Endodermal cell (in vitro differentiated cells): ENCODE measurements at regions not wholly inside any gene's neighbourhood (a gene's known extent, or its start where the extent isn't known, plus 50 kb on each side); places are given as distances from the start of the nearest gene placed in this dataset.

Experiments used
- DNase-seq: peaks from one replicate; pipeline ENCODE4 v3.0.0-alpha.2; 2017
- H3K27ac ChIP-seq: 2 replicates; pipeline ENCODE4 v1.5.1; 2013; ENCODE audit warnings: mild to moderate bottlenecking, low read depth, low read length, moderate library complexity
- H3K27me3 ChIP-seq: 2 replicates; pipeline ENCODE4 v1.6.1; 2013; ENCODE audit warnings: mild to moderate bottlenecking, low read length, moderate library complexity; ENCODE audit not compliant: insufficient read depth, control insufficient read depth, poor library complexity, severe bottlenecking
- H3K36me3 ChIP-seq: 2 replicates; pipeline ENCODE4 v1.7.0; 2013; ENCODE audit warnings: mild to moderate bottlenecking, low read length, moderate library complexity; ENCODE audit not compliant: control insufficient read depth, insufficient read depth
- H3K4me1 ChIP-seq: one replicate; pipeline ENCODE4 v1.7.0; 2013; ENCODE audit warnings: low read length; ENCODE audit not compliant: control insufficient read depth, insufficient read depth
- H3K4me3 ChIP-seq: 2 replicates; pipeline ENCODE4 v1.5.1; 2013; ENCODE audit warnings: mild to moderate bottlenecking, low read length, moderate library complexity
- H3K9ac ChIP-seq: 2 replicates; pipeline ENCODE4 v1.6.1; 2013; ENCODE audit warnings: mild to moderate bottlenecking, low read length, moderate library complexity; ENCODE audit not compliant: poor library complexity, severe bottlenecking; ENCODE audit errors: extremely low read depth
- H3K9me3 ChIP-seq: 2 replicates; pipeline ENCODE4 v1.6.1; 2013; ENCODE audit warnings: mild to moderate bottlenecking, low read length, moderate library complexity; ENCODE audit not compliant: control insufficient read depth
- H3K27ac Mint-ChIP-seq: 2 replicates; pipeline ENCODE4 v1.8.0; 2020; ENCODE audit warnings: mixed read lengths
- H3K27me3 Mint-ChIP-seq: 2 replicates; pipeline ENCODE4 v1.8.0; 2021; ENCODE audit warnings: mild to moderate bottlenecking, mixed read lengths; ENCODE audit not compliant: insufficient read depth
- H3K36me3 Mint-ChIP-seq: 2 replicates; pipeline ENCODE4 v1.8.0; 2020; ENCODE audit warnings: low read depth, mixed read lengths
- H3K4me1 Mint-ChIP-seq: 2 replicates; pipeline ENCODE4 v1.8.0; 2020; ENCODE audit warnings: mixed read lengths
- H3K4me3 Mint-ChIP-seq: 2 replicates; pipeline ENCODE4 v1.8.0; 2020; ENCODE audit warnings: mild to moderate bottlenecking, moderate library complexity, mixed read lengths
- H3K9me3 Mint-ChIP-seq: 2 replicates; pipeline ENCODE4 v1.8.0; 2020; ENCODE audit warnings: mild to moderate bottlenecking, mixed read lengths
- CTCF ChIP-seq: fragments of 200-600 bp; sonication (generic); conservative IDR thresholded peaks from 2 replicates; pipeline ENCODE4 v1.5.0; 2021; ENCODE audit warnings: antibody characterized with exemption, mild to moderate bottlenecking
- WGBS, 2 experiments: methylation state at CpG; one replicate each; pipeline versions ENCODE4 v1.1.5 to v1.1.7; 2013; ENCODE audit warnings: missing lambda C conversion rate in 2 of 2, mixed read lengths in 1 of 2; ENCODE audit not compliant: insufficient coverage in 1 of 2, insufficient read length in 1 of 2; 5-methylcytosine and 5-hydroxymethylcytosine counted together

- H3K9ac ChIP-seq, result no peak overlapping the region
- H3K36me3 ChIP-seq, result no peaks in the 10 kb centered on the region
- H3K9me3 Mint-ChIP-seq, result no peaks in the 10 kb centered on the region
- no peak overlapping the region for H3K27ac Mint-ChIP-seq
- no peak overlapping the region for H3K4me3 ChIP-seq
- H3K4me1 ChIP-seq, result no peaks in the 10 kb centered on the region
- DNase-seq, result no peak
- no peaks in the 10 kb centered on the region for H3K4me1 Mint-ChIP-seq
- H3K4me3 Mint-ChIP-seq, result no peak overlapping the region
- H3K9me3 ChIP-seq, result no peaks in the 10 kb centered on the region
- TF ChIP-seq CTCF, result no peak
- no peaks in the 10 kb centered on the region for H3K27me3 Mint-ChIP-seq
- H3K27ac ChIP-seq, result no peak overlapping the region
- H3K27me3 ChIP-seq, result no peaks in the 10 kb centered on the region
- H3K36me3 Mint-ChIP-seq, result no peaks in the 10 kb centered on the region
Observed at GRCh38 chr1:102566182-102566581, 542.1 kb downstream of the COL11A1 start.

- Mint-ChIP-seq H3K9me3 (no peaks in the 10 kb centered on the region), H3K27ac (no peak overlapping the region), H3K4me3 (no peak overlapping the region), H3K36me3 (no peaks in the 10 kb centered on the region), H3K27me3 (peaks cover 2% of the 10 kb centered on the region), H3K4me1 (no peaks in the 10 kb centered on the region)
- H3K27ac ChIP-seq, result no peak overlapping the region
- no peaks in the 10 kb centered on the region for H3K9me3 ChIP-seq
- WGBS, 2 experiments, result 86 to 93% methylated on average over 1 of the region's 1 CpG
- TF ChIP-seq CTCF, result no peak
- no peaks in the 10 kb centered on the region for H3K27me3 ChIP-seq
- no peaks in the 10 kb centered on the region for H3K36me3 ChIP-seq
- no peak for DNase-seq
- no peak overlapping the region for H3K4me3 ChIP-seq
- H3K9ac ChIP-seq, result no peak overlapping the region
- H3K4me1 ChIP-seq, result no peaks in the 10 kb centered on the region
Observed at GRCh38 chr1:102562380-102562779, 545.9 kb downstream of the COL11A1 start.

- H3K4me1 Mint-ChIP-seq, result no peaks in the 10 kb centered on the region
- H3K27me3 ChIP-seq, result no peaks in the 10 kb centered on the region
- H3K27ac Mint-ChIP-seq, result no peak overlapping the region
- no peaks in the 10 kb centered on the region for H3K4me1 ChIP-seq
- no peaks in the 10 kb centered on the region for H3K36me3 Mint-ChIP-seq
- no peaks in the 10 kb centered on the region for H3K36me3 ChIP-seq
- H3K9me3 Mint-ChIP-seq, result peaks cover 11% of the 10 kb centered on the region
- H3K4me3 ChIP-seq, result no peak overlapping the region
- peak; percentile 91 for DNase-seq
- H3K27ac ChIP-seq, result no peak overlapping the region
- H3K27me3 Mint-ChIP-seq, result no peaks in the 10 kb centered on the region
- H3K9me3 ChIP-seq, result no peaks in the 10 kb centered on the region
- H3K4me3 Mint-ChIP-seq, result no peak overlapping the region
- H3K9ac ChIP-seq, result no peak overlapping the region
- WGBS, 2 experiments, result 78% methylated on average over 2 of the region's 2 CpGs; no CpG with 5 or more reads in 1 of the 2 experiments
- TF ChIP-seq CTCF, result peak; percentile 76
Observed at GRCh38 chr1:102550729-102551384, 554.1 kb upstream of the OLFM3 start.
